GM13977 (cell line): ENCODE measurements at regions not wholly inside any gene's neighbourhood (a gene's known extent, or its start where the extent isn't known, plus 50 kb on each side); places are given as distances from the start of the nearest gene placed in this dataset.

Experiments used
- DNase-seq: peaks from one replicate; pipeline ENCODE4 v3.0.0; 2012; ENCODE audit warnings: low spot score
- in situ Hi-C: fragments of 300-500 bp; cut with MboI; formaldehyde crosslinking; loops from one replicate; pipeline ENCODE4 v1.12.0; 2022; ENCODE audit warnings: low sequenced_read_pairs, low pct_unique_long_range_greater_than_20kb, mixed read lengths, inconsistent platforms; ENCODE audit not compliant: unreplicated experiment
- TF ChIP-seq, protein P1 (sequence below): IDR thresholded peaks from 2 replicates; pipeline ENCODE4 v1.5.1; 2012; ENCODE audit warnings: mild to moderate bottlenecking, control low read depth; ENCODE audit not compliant: insufficient read depth; ENCODE audit errors: extremely low read depth, missing control alignments

GRCh38 chr14:53695692-53696214 is 260.9 kb downstream of the BMP4 start:
- DNase-seq: no peak
- in situ Hi-C loops: no loop called here
- TF ChIP-seq, protein P1, sequence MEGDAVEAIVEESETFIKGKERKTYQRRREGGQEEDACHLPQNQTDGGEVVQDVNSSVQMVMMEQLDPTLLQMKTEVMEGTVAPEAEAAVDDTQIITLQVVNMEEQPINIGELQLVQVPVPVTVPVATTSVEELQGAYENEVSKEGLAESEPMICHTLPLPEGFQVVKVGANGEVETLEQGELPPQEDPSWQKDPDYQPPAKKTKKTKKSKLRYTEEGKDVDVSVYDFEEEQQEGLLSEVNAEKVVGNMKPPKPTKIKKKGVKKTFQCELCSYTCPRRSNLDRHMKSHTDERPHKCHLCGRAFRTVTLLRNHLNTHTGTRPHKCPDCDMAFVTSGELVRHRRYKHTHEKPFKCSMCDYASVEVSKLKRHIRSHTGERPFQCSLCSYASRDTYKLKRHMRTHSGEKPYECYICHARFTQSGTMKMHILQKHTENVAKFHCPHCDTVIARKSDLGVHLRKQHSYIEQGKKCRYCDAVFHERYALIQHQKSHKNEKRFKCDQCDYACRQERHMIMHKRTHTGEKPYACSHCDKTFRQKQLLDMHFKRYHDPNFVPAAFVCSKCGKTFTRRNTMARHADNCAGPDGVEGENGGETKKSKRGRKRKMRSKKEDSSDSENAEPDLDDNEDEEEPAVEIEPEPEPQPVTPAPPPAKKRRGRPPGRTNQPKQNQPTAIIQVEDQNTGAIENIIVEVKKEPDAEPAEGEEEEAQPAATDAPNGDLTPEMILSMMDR: no peak

DNA sequence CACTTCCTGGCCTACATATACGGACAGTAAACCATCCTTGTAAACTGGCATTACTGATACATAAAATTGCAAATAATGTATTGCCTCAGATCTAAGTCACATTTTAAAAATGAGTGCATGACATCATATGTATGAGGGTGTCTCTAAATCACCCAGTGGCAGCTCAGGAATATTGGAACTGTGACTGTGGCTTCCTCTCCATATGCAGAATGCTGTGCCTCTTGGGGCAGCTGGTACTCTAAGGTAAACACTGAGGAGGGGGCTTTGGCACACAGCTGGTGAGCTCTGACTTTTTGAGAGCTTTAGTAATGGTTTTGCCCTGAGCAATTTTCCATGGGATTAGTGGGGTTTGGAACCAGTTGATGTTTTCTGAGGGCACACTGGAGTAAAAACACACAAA is 263.7 kb downstream of the BMP4 start:
- TF ChIP-seq, protein P1: no peak
- in situ Hi-C loops: no loop called here

GRCh38 chr14:53692451-53692850 is 264.2 kb downstream of the BMP4 start:
- DNase-seq: no peak
- in situ Hi-C loops: no loop called here
- TF ChIP-seq, protein P1: no peak

More for the DNA sequence above, 263.7 kb downstream of the BMP4 start:
- DNase-seq: no peak

DNA sequence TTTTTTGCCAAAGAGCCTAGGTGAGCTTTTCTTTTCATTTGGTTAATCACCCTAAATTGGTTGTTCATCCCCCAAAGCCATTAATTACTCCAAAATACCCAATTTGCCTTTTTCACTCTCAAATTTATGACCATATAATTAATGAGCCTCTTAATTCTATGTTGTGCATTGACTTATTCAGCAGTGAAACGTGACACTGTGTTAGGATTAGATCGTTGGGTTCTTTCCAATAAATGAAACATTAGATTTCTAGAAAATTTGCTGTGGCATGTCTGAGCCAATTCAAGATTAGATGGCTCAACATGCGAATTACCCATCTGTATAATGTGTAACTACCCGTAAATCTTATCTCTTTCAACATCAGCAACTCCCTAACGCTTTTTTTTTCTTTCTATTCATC is 273.4 kb downstream of the BMP4 start:
- no peak for DNase-seq
- in situ Hi-C loops: no loop called here
- TF ChIP-seq, protein P1: no peak

- no peak for DNase-seq
- in situ Hi-C loops: no loop called here
- TF ChIP-seq, protein P1: no peak
Measured at GRCh38 chr14:53672526-53672925, 284.1 kb downstream of the BMP4 start.

DNA sequence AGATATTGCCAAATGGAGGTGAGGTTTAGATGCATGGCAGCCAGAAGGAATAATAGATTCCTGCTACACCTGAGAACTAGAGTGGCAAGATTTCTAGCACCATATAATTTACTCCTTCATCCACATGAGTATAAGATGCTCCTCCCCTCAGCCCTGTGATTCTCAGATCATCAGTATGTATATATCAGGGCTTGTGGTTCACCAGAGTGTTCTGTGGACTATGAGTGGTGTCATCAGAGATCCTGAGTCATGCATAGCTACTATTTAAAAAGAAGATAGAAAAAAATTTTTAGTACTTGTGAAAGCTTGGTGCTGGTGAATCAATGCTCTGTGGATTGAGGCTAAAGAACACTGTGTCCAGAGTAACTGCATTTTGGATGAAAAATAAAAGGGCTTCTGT is 285.9 kb downstream of the BMP4 start:
- TF ChIP-seq, protein P1: no peak
- in situ Hi-C loops: no loop called here
- DNase-seq: no peak

GRCh38 chr14:53668897-53669296 is 287.7 kb downstream of the BMP4 start:
- no peak for DNase-seq
- in situ Hi-C loops: no loop called here
- TF ChIP-seq, protein P1: no peak
